Suppressor macrophage treated with lipopolysaccharide for 4 hours (primary cell): ENCODE measurements at regions not wholly inside any gene's neighbourhood (a gene's known extent, or its start where the extent isn't known, plus 50 kb on each side); places are given as distances from the start of the nearest gene placed in this dataset.
"Not testable (repeated sequence)": the region's sequence is repeated elsewhere in the genome, so short reads cannot be mapped to it uniquely, and the experiment has no call there.

Experiments
- DNase-seq: peaks from one replicate; pipeline ENCODE4 v3.0.0-alpha.2; 2020

GRCh38 chr21:17388226-17388625, 124.6 kb upstream of the CXADR start:
- peak; percentile 65 for DNase-seq

GRCh38 chr21:17389311-17389710, 123.5 kb upstream of the CXADR start:
- no peak for DNase-seq

DNA sequence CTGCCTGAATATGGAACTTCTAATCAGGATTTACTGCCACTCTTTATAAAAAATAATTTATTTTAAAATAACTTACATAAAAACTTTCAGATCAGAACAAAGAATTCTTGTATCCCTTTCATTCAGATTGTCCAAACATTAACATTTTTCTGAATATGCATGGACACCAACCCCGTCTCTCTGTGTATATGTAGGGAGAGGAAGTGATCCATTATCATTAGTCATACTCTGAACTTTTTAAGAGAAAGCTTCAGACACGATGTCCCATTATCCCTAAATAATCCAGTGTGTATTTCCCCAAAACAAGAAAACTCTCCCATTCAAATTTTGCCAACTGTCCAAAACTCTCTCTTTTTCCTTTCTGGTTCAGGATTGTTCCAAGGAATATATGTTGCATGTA, 122.3 kb upstream of the CXADR start:
- DNase-seq: no peak

GRCh38 chr21:17391811-17392340, 121.0 kb upstream of the CXADR start:
- DNase-seq: no peak

- DNase-seq: no peak
Observed at GRCh38 chr21:17393413-17393812, 119.4 kb upstream of the CXADR start.

DNA sequence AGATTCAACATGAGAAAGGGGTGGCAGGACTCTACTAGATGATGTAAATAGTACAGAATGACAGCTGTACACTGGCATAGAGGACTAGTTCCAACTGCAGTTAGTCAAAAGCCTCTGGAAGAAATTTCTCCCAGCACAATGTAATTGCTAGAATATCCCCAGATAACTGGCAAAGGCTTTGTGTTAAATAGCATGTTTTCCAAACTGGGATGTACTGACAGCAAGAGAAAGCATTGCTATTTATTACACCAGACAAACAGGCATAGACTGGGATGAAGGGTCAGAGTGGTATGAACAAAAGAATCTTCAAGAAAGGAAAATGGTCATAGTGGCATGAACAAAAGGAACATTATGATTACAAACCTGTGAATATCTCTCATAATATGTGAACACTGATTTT, 115.9 kb upstream of the CXADR start:
- no peak for DNase-seq

DNA sequence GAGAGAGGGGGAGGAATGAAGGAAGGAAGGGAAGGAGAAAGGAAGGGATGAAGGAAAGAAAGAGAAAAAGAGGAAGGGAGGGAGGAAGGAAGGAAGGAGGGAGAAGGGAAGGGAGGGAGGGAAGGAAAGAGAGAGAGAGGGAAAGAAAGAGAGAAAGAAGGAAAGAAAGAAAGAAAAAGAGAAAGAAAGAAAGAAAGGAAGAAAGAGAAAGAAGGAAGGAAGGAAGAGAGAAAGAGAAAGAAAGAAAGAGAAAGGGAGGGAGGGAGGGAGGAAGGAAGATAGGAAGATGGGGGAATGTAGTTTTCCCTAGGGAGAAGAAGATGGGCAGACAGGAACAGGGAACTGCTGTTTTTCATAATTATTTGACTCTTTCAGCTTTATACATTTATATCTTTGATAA, 115.1 kb upstream of the CXADR start:
- no peak for DNase-seq

DNA sequence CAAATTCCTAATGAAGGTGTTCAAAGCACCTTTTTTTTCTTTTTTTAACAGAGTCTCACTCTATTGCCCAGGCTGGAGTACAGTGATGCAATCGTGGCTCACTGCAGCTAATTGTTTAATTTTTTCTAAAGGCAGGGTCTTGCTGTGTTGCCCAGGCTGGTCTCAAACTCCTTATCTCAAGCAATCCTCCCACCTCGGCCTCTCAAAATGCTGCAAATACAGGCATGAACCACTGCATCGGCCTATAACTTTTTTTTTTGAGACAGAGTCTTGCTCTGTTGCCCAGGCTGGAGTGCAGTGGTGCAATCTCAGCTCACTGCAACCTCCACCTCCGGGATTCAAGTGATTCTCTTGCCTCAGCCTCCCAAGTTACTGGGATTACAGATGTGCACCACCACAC, 113.9 kb upstream of the CXADR start:
- DNase-seq: not testable (repeated sequence)

- DNase-seq: peak; percentile 57
Observed at GRCh38 chr21:17402937-17403336, 109.9 kb upstream of the CXADR start.

- DNase-seq: no peak
Observed at GRCh38 chr21:17406202-17406601, 106.6 kb upstream of the CXADR start.

GRCh38 chr21:17414766-17415165, 98.1 kb upstream of the CXADR start:
- DNase-seq: no peak

DNA sequence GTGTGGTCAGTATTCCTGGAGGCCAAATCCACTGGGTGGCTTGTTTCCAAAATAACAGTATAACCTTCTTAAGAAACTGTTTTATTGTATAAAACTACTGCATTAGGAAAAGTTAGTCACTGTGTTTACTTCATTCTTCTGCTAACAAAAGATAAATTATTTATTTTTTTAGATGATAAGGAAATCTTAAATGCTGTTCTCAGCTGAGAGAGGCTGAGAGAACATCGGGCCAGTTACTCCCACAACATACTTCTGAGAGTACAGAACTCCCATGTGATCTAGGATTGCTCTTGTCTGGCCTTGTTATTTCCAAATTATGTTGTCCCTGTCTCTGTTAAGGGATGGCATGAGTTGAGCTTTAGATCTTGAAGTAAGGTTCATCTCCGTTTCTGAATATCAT, 96.7 kb upstream of the CXADR start:
- no peak for DNase-seq

GRCh38 chr21:17422931-17423330, 89.9 kb upstream of the CXADR start:
- DNase-seq: no peak

DNA sequence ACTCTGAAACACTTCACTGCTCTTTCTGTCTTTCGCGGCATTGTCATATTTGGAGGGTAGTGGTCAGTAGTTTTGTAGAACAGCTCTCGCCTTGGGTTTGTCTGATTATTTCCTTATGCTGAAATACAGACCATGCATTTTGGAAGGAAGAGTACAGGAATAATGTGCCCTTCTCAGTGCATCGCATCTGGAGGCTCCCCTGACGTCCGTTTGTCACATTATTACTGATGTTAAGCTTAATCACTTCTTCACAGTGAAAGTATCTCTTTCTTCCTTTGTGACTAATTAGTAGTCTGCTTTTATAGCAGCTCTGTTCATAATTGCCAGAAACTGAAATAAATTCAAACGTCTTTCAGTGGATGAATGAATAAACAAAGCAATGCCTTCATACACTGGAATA, 85.7 kb upstream of the CXADR start:
- DNase-seq: no peak

GRCh38 chr21:17427831-17428483, 84.9 kb upstream of the CXADR start:
- no peak for DNase-seq

- no peak for DNase-seq
Observed at GRCh38 chr21:17428484-17428869, 84.4 kb upstream of the CXADR start.

DNA sequence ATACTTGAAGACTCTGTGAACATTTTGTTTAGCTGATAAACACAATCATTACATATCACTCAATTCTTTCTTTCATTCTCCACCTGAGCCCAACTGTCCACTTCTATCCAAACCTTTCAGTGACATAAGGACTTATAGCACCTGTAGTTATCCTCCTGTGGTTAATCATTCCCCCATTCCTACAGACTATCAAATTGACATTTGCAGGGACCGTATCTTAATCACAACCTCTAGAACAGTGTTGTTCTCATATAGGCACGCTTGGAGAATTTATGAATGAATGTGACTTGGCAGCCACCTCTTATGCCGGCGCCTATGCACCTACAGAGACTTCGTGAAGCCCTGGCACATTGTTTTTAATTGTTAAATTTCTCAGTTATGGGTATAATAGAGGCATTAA, 83.9 kb upstream of the CXADR start:
- no peak for DNase-seq

DNA sequence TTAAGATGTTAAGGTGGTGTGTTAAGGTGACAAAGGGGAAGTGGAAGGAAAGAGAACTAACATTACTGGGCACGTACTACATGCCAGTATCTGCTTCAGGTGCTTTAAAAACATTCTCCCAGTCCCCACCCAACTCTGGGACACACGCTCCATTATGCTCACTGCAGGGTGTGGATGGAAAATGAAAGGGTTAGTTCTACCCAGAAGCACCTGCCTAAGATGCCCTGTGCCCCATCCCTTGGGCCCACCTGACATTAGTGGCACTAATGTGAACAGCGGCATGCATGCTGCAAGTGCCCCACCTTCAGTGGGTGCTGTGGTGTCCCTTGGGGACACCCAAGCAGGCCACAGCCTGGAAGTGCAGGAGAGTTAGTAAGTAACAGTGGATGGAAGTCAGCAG, 82.9 kb upstream of the CXADR start:
- no peak for DNase-seq

DNA sequence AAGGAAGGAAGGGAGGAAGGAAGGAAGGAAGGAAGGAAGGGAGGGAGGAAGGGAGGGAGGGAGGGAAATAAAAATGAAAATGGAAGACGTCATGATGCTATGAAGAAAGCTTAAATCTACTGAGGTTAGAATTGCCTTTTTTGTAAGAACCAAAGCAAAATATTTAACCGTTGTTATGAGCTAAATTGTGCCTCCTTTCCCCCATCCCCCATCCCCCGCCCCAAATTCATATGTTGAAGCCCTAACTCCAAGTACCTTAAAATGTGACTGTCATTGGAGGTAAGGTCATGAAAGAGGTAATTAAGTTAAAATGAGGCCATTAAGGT, 80.1 kb upstream of the CXADR start:
- DNase-seq: no peak

GRCh38 chr21:17433730-17434129, 79.1 kb upstream of the CXADR start:
- no peak for DNase-seq

DNA sequence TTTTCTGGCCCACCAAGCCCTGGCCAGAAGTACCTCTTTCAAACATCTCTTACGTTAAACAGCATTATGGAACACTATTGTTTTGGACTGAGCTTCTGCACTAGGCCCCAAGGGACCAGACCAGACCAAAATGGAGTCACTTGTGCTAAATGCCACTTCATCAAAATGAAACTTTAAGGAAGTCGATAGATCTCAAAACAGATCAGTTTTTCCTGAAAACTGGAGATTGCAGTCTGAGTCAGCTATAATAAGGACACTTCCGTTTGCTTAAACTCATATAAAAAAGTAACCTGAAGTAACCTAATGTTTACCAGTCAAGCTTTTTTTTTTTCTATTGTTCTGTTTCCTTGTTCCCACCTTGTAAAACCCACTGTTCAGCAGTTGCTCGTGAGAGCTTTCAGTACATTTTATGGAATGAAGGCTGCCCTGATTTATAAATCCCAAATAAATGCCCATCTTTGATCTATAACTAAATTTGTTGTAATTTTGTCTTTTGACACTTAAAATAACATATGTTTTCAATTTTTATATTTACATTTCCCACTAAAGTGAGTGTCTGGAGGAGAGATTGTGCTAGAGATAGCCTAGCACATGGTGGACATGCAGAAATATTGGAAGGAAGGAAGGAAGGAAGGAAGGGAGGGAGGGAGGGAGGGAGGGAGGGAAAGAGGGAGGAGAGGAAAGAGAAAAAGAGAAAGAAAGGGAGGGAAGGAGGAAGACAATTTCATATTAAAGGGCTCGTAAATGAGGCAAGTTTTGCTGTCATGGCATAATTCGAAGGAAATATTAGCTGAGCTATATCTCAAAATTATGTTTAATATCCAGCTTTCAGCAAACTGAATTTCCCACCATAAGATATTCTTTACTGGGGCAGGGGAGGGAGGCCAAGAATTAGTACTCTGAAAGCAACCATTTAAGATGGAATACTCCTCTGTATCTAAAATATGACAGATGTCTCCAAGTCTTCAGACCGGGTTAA, 77.0 kb upstream of the CXADR start:
- DNase-seq: no peak

- DNase-seq: no peak
Observed at GRCh38 chr21:17436626-17437111, 76.2 kb upstream of the CXADR start.

DNA sequence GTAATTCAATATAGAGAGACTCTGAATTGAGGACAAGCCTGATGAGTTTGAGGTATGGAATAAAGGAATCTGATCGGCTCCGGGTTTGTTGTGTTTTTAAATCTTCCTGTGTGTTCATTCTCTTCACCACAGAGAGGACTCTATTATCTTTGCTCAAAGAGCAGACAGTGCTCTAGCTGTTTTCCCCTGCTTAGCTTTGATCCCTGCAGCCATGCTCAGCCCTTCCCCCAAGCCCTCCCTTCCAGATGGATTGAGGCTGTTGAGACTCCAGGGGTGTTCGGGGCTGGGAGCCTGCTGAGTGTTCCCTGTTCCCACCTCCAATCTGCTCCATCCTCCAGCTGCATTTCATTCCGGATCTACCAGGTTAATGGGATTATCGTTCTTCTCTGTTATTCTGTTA, 74.2 kb upstream of the CXADR start:
- DNase-seq: no peak

DNA sequence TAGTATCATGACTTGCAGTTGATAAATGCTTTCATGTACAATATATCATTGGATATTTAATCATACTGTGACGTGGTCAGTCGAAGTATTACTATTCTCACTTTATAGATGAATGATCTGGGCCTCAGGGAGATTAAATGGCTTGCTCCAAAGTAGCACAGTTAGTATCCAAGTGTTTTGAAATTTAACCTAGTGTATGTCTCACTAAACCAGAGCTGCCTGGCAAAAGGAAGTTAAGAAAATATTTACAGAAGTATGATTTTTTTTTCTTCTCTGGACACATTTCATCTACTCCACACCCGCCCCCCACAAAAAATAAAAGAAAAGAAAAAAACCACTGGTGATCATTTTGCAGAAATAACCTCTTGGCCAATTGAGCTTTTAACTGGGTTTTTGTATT, 71.9 kb upstream of the CXADR start:
- no peak for DNase-seq
